AG04450 (cell line): ENCODE measurements at regions not wholly inside any gene's neighbourhood (a gene's known extent, or its start where the extent isn't known, plus 50 kb on each side); places are given as distances from the start of the nearest gene placed in this dataset.

Experiments
- CTCF ChIA-PET: fragments of 300-600, 350-600 bp; formaldehyde crosslinking; extraction: SDS; loops from one replicate; lab custom pipeline; 2022; ENCODE audit warnings: antibody characterized with exemption, inconsistent platforms; lab: Charles Lee
- POLR2A ChIA-PET: fragments of 350-600 bp; formaldehyde crosslinking; extraction: SDS; loops from one replicate; lab custom pipeline; 2021; ENCODE audit warnings: antibody characterized with exemption, inconsistent platforms; lab: Yijun Ruan, JAX
- DNase-seq: peaks from one replicate; pipeline ENCODE4 v3.0.0-alpha.2; 2011; ENCODE audit warnings: low read depth, low spot score
- H3K27ac ChIP-seq: one replicate; pipeline ENCODE4 v1.5.1; 2012; ENCODE audit warnings: low read depth, low read length, control low read depth
- H3K27me3 ChIP-seq: one replicate; pipeline ENCODE4 v1.6.0; 2012; ENCODE audit warnings: low read length; ENCODE audit not compliant: control insufficient read depth, insufficient read depth
- H3K4me3 ChIP-seq: 2 replicates; pipeline ENCODE4 v1.5.1; 2011; ENCODE audit warnings: mild to moderate bottlenecking, low read depth, low read length, control low read depth
- H3K9me3 ChIP-seq: 2 replicates; pipeline ENCODE4 v1.5.1; 2012; ENCODE audit warnings: low read length; ENCODE audit not compliant: control insufficient read depth, insufficient read depth
- TF ChIP-seq, protein P1 (sequence below): IDR thresholded peaks from 2 replicates; pipeline ENCODE4 v1.5.1; 2011; ENCODE audit warnings: low read depth, low read length, control low read depth, inconsistent platforms

DNA sequence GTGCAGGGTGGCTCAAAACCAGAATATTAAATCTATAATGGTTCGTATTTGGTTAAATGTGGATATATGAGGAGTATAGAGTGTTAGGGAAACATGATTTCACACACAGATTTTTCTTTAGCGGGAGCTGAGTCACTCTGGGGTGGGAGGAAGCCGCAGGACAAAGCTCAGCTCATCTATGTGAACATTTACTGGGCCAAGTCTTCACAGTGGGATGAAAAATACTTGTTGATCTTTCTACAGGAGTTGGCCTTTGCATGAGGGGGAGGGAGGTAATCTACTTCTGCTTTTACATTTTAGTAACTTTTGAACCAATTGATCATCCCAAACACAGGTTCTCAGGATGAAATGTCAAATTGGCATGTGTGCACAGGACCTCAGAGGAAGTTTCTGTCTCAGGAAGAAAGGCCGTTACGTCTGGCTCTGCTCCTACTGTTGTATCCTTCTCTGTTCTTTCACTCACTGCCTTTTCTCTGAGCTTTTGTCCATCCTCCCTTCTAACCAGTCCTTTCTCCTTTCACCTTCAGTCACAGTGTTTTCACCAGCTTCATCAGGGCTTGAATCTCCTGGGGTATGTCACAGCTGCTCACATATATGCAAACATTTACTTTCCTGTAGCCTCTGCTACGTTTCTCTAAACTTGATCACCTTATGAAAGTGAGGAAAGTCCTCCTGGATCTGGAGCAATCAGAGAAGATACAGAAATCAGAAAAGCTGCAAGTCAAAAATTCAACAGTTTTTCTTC is 943.3 kb upstream of the FANCL start:
- H3K4me3 ChIP-seq, result no peak overlapping the region
- H3K27me3 ChIP-seq, result no peaks in the 10 kb centered on the region
- H3K27ac ChIP-seq, result no peak overlapping the region
- TF ChIP-seq, protein P1, sequence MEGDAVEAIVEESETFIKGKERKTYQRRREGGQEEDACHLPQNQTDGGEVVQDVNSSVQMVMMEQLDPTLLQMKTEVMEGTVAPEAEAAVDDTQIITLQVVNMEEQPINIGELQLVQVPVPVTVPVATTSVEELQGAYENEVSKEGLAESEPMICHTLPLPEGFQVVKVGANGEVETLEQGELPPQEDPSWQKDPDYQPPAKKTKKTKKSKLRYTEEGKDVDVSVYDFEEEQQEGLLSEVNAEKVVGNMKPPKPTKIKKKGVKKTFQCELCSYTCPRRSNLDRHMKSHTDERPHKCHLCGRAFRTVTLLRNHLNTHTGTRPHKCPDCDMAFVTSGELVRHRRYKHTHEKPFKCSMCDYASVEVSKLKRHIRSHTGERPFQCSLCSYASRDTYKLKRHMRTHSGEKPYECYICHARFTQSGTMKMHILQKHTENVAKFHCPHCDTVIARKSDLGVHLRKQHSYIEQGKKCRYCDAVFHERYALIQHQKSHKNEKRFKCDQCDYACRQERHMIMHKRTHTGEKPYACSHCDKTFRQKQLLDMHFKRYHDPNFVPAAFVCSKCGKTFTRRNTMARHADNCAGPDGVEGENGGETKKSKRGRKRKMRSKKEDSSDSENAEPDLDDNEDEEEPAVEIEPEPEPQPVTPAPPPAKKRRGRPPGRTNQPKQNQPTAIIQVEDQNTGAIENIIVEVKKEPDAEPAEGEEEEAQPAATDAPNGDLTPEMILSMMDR, result no peak
- ChIA-PET CTCF (interaction anchor here (0.7 kb wide), 1 partner anchor 334 kb away, joined by 4 read pairs; no protein-coding TSS in a partner anchor), POLR2A (no interaction called here)
- no peaks in the 10 kb centered on the region for H3K9me3 ChIP-seq
- DNase-seq, result no peak

DNA sequence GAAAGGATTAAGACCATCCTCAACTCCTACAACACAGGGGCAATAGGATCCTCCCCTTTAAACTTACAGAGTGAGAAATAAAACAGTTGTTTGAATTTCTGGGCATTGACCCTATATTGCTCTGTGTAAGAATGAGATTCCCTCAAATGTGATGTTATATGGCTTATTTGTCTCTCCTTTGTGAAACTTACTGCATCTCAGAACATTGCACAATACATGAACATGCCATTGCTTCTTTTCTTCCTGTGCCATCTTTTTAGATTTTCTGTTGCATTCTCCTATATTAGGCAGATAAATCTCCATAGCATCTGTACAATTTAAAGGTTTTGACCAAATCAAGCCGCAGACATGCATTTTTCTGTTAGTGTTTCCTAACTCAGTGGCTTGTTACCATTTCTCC is 941.9 kb upstream of the FANCL start:
- ChIA-PET CTCF (interaction anchor here (1.4 kb wide), 1 partner anchor 420 kb away, joined by 10 read pairs; no protein-coding TSS in a partner anchor), POLR2A (no interaction called here)
- H3K27me3 ChIP-seq, result no peaks in the 10 kb centered on the region
- TF ChIP-seq, protein P1, result no peak
- no peaks in the 10 kb centered on the region for H3K9me3 ChIP-seq
- no peak overlapping the region for H3K4me3 ChIP-seq
- DNase-seq, result no peak
- no peak overlapping the region for H3K27ac ChIP-seq

DNA sequence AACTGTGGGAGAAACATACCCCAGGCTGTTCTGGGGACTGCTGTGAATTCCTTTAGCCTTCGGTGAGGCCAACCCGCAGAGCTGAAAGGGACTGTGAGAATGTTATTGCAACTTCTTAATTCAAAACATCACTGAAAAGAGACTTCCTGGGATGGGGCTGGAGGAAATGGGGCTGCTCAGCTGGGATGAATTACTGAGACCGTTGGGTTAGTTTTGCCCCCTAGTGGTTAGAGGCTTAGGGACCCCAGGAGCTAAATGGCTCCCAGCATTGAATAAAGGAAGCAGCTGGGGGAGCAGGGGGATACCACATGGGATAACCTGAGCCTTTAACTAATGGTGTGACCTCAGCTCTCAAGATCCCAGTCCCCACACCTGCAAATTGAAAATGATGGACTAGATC is 941.1 kb upstream of the FANCL start:
- no peak overlapping the region for H3K4me3 ChIP-seq
- TF ChIP-seq, protein P1, result peak; percentile 54
- no peak overlapping the region for H3K27ac ChIP-seq
- POLR2A ChIA-PET, result no interaction called here
- no peaks in the 10 kb centered on the region for H3K9me3 ChIP-seq
- CTCF ChIA-PET, result interaction anchor here (0.7 to 1.4 kb wide), 2 partner anchors 157 to 419 kb away, joined by 3 to 10 read pairs; no protein-coding TSS in a partner anchor
- no peak for DNase-seq
- H3K27me3 ChIP-seq, result no peaks in the 10 kb centered on the region

DNA sequence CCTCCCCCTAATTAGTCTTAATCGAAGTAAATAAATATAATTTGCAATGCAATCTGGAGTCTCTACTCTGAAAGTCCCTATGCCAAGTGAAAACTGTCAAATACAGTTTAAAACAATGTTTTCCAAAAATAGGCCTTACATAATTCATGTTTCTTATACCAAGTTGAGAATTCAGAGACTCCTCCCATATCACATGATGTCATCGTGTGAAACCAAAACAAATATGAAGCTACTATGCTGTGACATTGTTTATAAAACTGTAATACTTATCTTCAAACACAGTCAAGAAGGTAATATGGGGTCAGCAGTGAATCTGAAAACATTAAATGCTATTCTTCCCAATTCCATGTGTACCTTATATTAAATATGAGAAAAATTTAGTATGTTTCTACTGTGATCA is 940.2 kb upstream of the FANCL start:
- CTCF ChIA-PET, result no interaction called here
- Histone ChIP-seq H3K27me3 (no peaks in the 10 kb centered on the region), H3K4me3 (no peak overlapping the region), H3K27ac (no peak overlapping the region), H3K9me3 (no peaks in the 10 kb centered on the region)
- POLR2A ChIA-PET, result no interaction called here
- TF ChIP-seq, protein P1, result no peak
- DNase-seq, result no peak

DNA sequence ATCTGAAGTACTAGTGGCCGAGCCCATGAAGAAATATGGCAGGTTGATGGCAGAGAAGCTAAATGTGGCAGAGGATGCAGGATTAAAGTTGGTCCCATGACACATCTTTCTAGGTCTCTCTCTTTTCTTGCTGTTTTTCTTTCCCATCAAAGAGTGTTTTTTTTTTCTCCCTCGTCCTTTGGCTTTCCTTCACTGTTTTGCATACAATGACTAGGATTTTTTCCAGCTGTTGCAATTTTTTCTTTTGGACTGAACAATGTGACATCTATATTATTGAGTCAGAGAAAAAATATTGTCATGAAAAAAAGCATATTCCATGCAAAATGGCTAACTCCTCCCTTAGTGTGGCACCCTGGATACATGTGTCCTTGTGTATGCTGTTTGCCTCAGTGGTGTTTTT is 939.5 kb upstream of the FANCL start:
- Histone ChIP-seq H3K9me3 (no peaks in the 10 kb centered on the region), H3K27ac (no peak overlapping the region), H3K4me3 (no peak overlapping the region), H3K27me3 (no peaks in the 10 kb centered on the region)
- TF ChIP-seq, protein P1, result no peak
- ChIA-PET POLR2A (no interaction called here), CTCF (interaction anchor here (0.6 kb wide), 1 partner anchor 43 kb away, joined by 3 read pairs; no protein-coding TSS in a partner anchor)
- no peak for DNase-seq
